ENCODE measurements at regions not wholly inside any gene's neighbourhood (a gene's known extent, or its start where the extent isn't known, plus 50 kb on each side); places are given as distances from the start of the nearest gene placed in this dataset.

DNA sequence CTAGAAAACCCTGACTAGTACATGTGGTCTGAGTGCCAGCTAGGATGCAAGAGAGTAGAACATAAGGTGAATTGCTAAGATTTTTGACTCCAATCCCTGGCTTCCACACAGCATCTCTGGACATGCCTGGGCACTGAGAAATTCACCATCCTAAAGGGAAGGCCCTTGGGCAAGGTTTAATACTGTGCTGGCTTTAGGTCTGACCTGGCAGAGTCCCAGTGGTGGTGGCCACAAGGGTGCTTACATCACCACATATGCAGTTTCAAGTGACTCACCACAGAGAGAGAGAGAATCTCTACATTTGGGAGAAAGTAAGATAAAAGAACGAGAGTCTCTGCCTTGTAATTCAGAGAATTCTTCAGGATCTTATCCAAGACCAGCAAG, 661.6 kb upstream of the C9orf72 start:
- Histone ChIP-seq H3K79me2 (ENCODE audit: control insufficient read depth, insufficient read depth, low read length) (no peaks in the 10 kb centered on the region), H3K36me3 (ENCODE audit: control insufficient read depth in 2 of 2, insufficient read depth in 2 of 2, low read length in 1 of 2) (no peaks in the 10 kb centered on the region), H2AFZ (ENCODE audit: control insufficient read depth, low read depth, low read length) (no peak overlapping the region), H3K9me3 (replicated peaks; ENCODE audit: control insufficient read depth, insufficient read depth, low read length) (no peaks in the 10 kb centered on the region), H3K27ac (ENCODE audit: control insufficient read depth, insufficient read depth) (no peak overlapping the region), H3K9ac (ENCODE audit: control insufficient read depth, insufficient read depth, low read length) (no peak overlapping the region), H3K27me3 (replicated peaks in 1 of 2; ENCODE audit: control insufficient read depth in 2 of 2, insufficient read depth in 2 of 2, low read length in 1 of 2) (no peaks in the 10 kb centered on the region), H3K4me2 (ENCODE audit: control insufficient read depth, insufficient read depth) (no peak overlapping the region), H3K4me3 (no peak overlapping the region), H4K20me1 (ENCODE audit: control insufficient read depth, insufficient read depth) (no peaks in the 10 kb centered on the region), H3K4me1 (ENCODE audit: control insufficient read depth, insufficient read depth, low read length) (no peaks in the 10 kb centered on the region)
- ChIA-PET SMC1A (ENCODE audit: uncharacterized antibody, unreplicated experiment) (no interaction called here), POLR2A (no interaction called here), RAD21 (ENCODE audit: unreplicated experiment) (no interaction called here), CTCF (no interaction called here)
- in situ Hi-C loops (cut with MboI) = no loop called here
- DNase-seq (ENCODE audit: low read depth, low spot score) (no peak), ATAC-seq (no peak), FAIRE-seq (no peak)
- intact Hi-C loops (cut with micrococcal nuclease; ENCODE audit: unreplicated experiment) = no loop called here
- WGBS (ENCODE audit: insufficient coverage, insufficient replicate concordance, low lambda C conversion rate, missing lambda C conversion rate) = 0% methylated on average over 1 of the region's 1 CpG
- TF ChIP-seq BMI1 (IDR thresholded peaks at IDR 0.05; ENCODE audit: borderline replicate concordance) (no peak), EP300 (IDR thresholded peaks at IDR 0.05; ENCODE audit: borderline replicate concordance in 1 of 2, control insufficient read depth in 1 of 2, low read depth in 2 of 2, low read length in 2 of 2) (no peak), POLR2A (IDR thresholded peaks at IDR 0.05; ENCODE audit: low read depth, low read length) (no peak), FOS (IDR thresholded peaks at IDR 0.05; ENCODE audit: borderline replicate concordance, extremely low read depth, insufficient read length) (no peak), MXI1 (IDR thresholded peaks at IDR 0.05; ENCODE audit: low read depth, low read length) (no peak)
- no TSS peak for BruUV-seq (replicated peaks)

GRCh38 chr9:28249424-28249823, 676.1 kb upstream of the C9orf72 start:
- no peak overlapping the region for H3K9ac ChIP-seq (ENCODE audit: control insufficient read depth, insufficient read depth, low read length)
- no peaks in the 10 kb centered on the region for H3K9me3 ChIP-seq (replicated peaks; ENCODE audit: control insufficient read depth, insufficient read depth, low read length)
- H2AFZ ChIP-seq (ENCODE audit: control insufficient read depth, low read depth, low read length) = no peak overlapping the region
- intact Hi-C loops (cut with micrococcal nuclease; ENCODE audit: unreplicated experiment) = no loop called here
- DNase-seq (ENCODE audit: low read depth, low spot score) (no peak), ATAC-seq (no peak), FAIRE-seq (no peak)
- ChIA-PET RAD21 (ENCODE audit: unreplicated experiment) (no interaction called here), SMC1A (ENCODE audit: uncharacterized antibody, unreplicated experiment) (interaction anchor here (0.6 kb wide), 2 partner anchors 320 to 396 kb away, joined by 3 read pairs; no protein-coding TSS in a partner anchor), CTCF (no interaction called here), POLR2A (no interaction called here)
- 0% methylated on average over 2 of the region's 2 CpGs for WGBS (ENCODE audit: insufficient coverage, insufficient replicate concordance, low lambda C conversion rate, missing lambda C conversion rate)
- no peak overlapping the region for H3K27ac ChIP-seq (ENCODE audit: control insufficient read depth, insufficient read depth)
- H3K4me1 ChIP-seq (ENCODE audit: control insufficient read depth, insufficient read depth, low read length) = no peaks in the 10 kb centered on the region
- no peaks in the 10 kb centered on the region for H4K20me1 ChIP-seq (ENCODE audit: control insufficient read depth, insufficient read depth)
- no peaks in the 10 kb centered on the region for H3K27me3 ChIP-seq (replicated peaks in 1 of 2; ENCODE audit: control insufficient read depth in 2 of 2, insufficient read depth in 2 of 2, low read length in 1 of 2)
- no peaks in the 10 kb centered on the region for H3K79me2 ChIP-seq (ENCODE audit: control insufficient read depth, insufficient read depth, low read length)
- no peak overlapping the region for H3K4me2 ChIP-seq (ENCODE audit: control insufficient read depth, insufficient read depth)
- in situ Hi-C loops (cut with MboI) = no loop called here
- no peak overlapping the region for H3K4me3 ChIP-seq
- no TSS peak for BruUV-seq (replicated peaks)
- no peaks in the 10 kb centered on the region for H3K36me3 ChIP-seq (ENCODE audit: control insufficient read depth in 2 of 2, insufficient read depth in 2 of 2, low read length in 1 of 2)
- TF ChIP-seq, protein P1, sequence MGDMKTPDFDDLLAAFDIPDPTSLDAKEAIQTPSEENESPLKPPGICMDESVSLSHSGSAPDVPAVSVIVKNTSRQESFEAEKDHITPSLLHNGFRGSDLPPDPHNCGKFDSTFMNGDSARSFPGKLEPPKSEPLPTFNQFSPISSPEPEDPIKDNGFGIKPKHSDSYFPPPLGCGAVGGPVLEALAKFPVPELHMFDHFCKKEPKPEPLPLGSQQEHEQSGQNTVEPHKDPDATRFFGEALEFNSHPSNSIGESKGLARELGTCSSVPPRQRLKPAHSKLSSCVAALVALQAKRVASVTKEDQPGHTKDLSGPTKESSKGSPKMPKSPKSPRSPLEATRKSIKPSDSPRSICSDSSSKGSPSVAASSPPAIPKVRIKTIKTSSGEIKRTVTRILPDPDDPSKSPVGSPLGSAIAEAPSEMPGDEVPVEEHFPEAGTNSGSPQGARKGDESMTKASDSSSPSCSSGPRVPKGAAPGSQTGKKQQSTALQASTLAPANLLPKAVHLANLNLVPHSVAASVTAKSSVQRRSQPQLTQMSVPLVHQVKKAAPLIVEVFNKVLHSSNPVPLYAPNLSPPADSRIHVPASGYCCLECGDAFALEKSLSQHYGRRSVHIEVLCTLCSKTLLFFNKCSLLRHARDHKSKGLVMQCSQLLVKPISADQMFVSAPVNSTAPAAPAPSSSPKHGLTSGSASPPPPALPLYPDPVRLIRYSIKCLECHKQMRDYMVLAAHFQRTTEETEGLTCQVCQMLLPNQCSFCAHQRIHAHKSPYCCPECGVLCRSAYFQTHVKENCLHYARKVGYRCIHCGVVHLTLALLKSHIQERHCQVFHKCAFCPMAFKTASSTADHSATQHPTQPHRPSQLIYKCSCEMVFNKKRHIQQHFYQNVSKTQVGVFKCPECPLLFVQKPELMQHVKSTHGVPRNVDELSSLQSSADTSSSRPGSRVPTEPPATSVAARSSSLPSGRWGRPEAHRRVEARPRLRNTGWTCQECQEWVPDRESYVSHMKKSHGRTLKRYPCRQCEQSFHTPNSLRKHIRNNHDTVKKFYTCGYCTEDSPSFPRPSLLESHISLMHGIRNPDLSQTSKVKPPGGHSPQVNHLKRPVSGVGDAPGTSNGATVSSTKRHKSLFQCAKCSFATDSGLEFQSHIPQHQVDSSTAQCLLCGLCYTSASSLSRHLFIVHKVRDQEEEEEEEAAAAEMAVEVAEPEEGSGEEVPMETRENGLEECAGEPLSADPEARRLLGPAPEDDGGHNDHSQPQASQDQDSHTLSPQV (IDR thresholded peaks at IDR 0.05) = no peak
- TF ChIP-seq POLR2AphosphoS2 (IDR thresholded peaks at IDR 0.05; ENCODE audit: low read depth, low read length) (no peak), RUNX3 (IDR thresholded peaks at IDR 0.05; ENCODE audit: low read length) (no peak), FOS (IDR thresholded peaks at IDR 0.05; ENCODE audit: borderline replicate concordance, extremely low read depth, insufficient read length) (no peak), STAT3 (IDR thresholded peaks at IDR 0.05; ENCODE audit: low read depth, low read length) (no peak), EP300 (IDR thresholded peaks at IDR 0.05; ENCODE audit: borderline replicate concordance in 1 of 2, control insufficient read depth in 1 of 2, low read depth in 2 of 2, low read length in 2 of 2) (no peak), ASH2L (IDR thresholded peaks at IDR 0.05; ENCODE audit: borderline replicate concordance, low read depth) (no peak), CHD4 (IDR thresholded peaks at IDR 0.05) (no peak), DPF2 (IDR thresholded peaks at IDR 0.05) (no peak), EED (IDR thresholded peaks at IDR 0.05; ENCODE audit: low read depth) (no peak), SRF (IDR thresholded peaks at IDR 0.05; ENCODE audit: low read depth in 2 of 2, low read length in 2 of 2) (no peak)
- TF ChIP-seq, protein P2, sequence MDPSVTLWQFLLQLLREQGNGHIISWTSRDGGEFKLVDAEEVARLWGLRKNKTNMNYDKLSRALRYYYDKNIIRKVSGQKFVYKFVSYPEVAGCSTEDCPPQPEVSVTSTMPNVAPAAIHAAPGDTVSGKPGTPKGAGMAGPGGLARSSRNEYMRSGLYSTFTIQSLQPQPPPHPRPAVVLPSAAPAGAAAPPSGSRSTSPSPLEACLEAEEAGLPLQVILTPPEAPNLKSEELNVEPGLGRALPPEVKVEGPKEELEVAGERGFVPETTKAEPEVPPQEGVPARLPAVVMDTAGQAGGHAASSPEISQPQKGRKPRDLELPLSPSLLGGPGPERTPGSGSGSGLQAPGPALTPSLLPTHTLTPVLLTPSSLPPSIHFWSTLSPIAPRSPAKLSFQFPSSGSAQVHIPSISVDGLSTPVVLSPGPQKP (IDR thresholded peaks at IDR 0.05; ENCODE audit: low read depth, low read length) = no peak
